Kidney epithelial cell (primary cell): ENCODE measurements at regions not wholly inside any gene's neighbourhood (a gene's known extent, or its start where the extent isn't known, plus 50 kb on each side); places are given as distances from the start of the nearest gene placed in this dataset.

Experiments
- DNase-seq: peaks from one replicate; pipeline ENCODE4 v3.0.0-alpha.2; 2010; ENCODE audit warnings: low read depth
- H3K27me3 ChIP-seq: 2 replicates; pipeline ENCODE4 v1.6.0; 2011; ENCODE audit warnings: low read length; ENCODE audit not compliant: control insufficient read depth, insufficient read depth
- H3K36me3 ChIP-seq: 2 replicates; pipeline ENCODE4 v1.5.1; 2011; ENCODE audit warnings: low read length; ENCODE audit not compliant: control insufficient read depth, insufficient read depth
- H3K4me3 ChIP-seq: 2 replicates; pipeline ENCODE4 v1.5.1; 2011; ENCODE audit warnings: low read depth, mild to moderate bottlenecking, control low read depth, low read length
- TF ChIP-seq, protein P1 (sequence below): IDR thresholded peaks from 2 replicates; pipeline ENCODE4 v1.5.1; 2011; ENCODE audit warnings: mild to moderate bottlenecking, moderate library complexity, low read length, control low read depth, inconsistent platforms; ENCODE audit not compliant: insufficient read depth, poor library complexity, severe bottlenecking

DNA sequence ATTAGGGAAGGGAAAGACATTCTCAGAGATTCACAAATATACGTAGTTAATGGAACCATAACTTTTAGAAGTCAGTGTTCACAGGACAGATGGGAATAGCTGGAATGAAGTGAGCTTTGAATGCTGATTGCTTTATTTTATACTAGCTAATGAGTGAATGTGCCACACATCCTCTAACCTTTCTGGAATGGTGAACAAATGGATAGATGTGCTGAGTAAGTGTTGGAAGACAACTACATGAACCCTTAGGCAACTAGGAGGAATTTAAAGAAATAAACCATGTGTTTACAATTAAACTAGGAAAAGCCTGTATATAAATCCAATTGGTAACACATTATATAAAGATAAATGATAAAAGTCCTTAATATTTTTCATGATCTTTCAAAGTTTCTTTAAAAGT, 91.6 kb upstream of the LIMCH1 start:
- no peaks in the 10 kb centered on the region for H3K27me3 ChIP-seq
- DNase-seq: no peak
- H3K36me3 ChIP-seq: no peaks in the 10 kb centered on the region
- TF ChIP-seq, protein P1, sequence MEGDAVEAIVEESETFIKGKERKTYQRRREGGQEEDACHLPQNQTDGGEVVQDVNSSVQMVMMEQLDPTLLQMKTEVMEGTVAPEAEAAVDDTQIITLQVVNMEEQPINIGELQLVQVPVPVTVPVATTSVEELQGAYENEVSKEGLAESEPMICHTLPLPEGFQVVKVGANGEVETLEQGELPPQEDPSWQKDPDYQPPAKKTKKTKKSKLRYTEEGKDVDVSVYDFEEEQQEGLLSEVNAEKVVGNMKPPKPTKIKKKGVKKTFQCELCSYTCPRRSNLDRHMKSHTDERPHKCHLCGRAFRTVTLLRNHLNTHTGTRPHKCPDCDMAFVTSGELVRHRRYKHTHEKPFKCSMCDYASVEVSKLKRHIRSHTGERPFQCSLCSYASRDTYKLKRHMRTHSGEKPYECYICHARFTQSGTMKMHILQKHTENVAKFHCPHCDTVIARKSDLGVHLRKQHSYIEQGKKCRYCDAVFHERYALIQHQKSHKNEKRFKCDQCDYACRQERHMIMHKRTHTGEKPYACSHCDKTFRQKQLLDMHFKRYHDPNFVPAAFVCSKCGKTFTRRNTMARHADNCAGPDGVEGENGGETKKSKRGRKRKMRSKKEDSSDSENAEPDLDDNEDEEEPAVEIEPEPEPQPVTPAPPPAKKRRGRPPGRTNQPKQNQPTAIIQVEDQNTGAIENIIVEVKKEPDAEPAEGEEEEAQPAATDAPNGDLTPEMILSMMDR: no peak
- no peak overlapping the region for H3K4me3 ChIP-seq

DNA sequence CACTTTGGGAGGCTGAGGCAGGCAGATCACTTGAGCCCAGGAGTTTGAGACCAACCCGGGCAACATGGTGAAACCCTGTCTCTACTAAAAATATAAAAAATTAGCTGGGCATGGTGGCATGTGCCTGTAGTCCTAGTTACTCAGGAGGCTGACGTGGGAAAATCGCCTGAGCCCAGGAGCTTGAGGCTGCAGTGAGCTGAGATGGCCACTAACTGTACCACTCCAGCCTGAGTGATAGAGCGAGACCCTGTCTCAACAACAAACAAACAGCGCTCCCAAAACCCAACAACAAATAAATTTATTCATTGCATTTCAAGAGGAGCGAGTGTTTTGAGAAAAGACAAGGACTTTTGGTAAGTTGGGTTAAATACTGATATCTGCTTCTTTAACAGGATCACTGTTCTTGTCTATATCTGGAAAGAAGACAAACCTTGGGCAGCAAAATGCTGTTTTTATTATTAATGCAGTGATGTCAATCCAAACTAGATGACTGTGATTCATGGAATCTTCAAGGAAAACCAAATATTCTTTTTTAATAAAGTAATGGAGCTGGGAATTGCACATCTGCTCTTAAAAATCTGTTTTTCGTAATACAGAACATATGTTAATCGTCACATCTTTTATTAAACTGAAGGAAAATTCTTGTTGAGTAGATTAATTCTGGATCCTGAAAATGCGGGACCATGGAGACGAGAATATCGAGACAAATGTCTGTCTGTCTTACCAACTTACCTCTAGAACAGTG, 90.8 kb upstream of the LIMCH1 start:
- H3K4me3 ChIP-seq: no peak overlapping the region
- DNase-seq: no peak
- TF ChIP-seq, protein P1: no peak
- H3K36me3 ChIP-seq: no peaks in the 10 kb centered on the region
- no peaks in the 10 kb centered on the region for H3K27me3 ChIP-seq

DNA sequence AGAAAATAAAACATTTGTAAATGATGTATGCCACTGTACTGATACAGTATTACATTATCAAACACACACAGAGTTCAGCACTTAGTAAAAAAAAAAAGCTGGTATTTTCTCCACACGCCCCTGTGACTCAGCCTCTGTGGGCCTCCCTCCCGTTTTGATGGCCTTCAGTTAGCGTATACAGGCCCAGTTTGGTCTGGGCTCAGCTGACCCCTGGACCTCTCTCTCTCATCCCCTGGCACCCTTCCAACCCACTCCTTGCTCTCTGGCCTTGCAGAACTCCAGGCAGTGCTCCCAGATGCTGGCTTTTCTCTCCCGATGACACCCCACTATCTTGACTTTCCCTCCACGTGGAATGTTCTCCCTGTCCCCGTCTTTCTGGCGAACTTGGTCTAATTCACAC, 89.0 kb upstream of the LIMCH1 start:
- Histone ChIP-seq H3K36me3 (no peaks in the 10 kb centered on the region), H3K27me3 (no peaks in the 10 kb centered on the region), H3K4me3 (no peak overlapping the region)
- DNase-seq: no peak
- TF ChIP-seq, protein P1: no peak

DNA sequence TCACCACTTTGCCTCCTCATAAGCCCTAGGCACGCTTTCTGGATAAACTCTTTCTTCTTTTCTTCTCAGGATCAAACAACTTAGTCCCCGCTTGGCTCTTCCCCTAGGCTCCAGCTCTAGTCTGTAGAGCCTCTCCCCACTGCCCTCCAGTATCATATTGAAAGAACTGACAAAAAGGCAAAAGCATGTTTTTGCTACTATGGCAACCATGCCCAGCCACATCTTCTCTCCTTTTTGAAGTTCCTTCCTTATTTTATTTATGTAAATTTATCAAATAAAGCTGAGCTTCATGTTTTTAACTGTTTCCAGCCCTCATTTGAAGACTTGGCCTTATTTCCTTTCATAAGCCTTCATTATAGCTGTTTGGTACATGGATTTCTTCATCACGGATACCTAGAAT, 86.0 kb upstream of the LIMCH1 start:
- Histone ChIP-seq H3K4me3 (no peak overlapping the region), H3K36me3 (no peaks in the 10 kb centered on the region), H3K27me3 (no peaks in the 10 kb centered on the region)
- TF ChIP-seq, protein P1: no peak
- DNase-seq: no peak

DNA sequence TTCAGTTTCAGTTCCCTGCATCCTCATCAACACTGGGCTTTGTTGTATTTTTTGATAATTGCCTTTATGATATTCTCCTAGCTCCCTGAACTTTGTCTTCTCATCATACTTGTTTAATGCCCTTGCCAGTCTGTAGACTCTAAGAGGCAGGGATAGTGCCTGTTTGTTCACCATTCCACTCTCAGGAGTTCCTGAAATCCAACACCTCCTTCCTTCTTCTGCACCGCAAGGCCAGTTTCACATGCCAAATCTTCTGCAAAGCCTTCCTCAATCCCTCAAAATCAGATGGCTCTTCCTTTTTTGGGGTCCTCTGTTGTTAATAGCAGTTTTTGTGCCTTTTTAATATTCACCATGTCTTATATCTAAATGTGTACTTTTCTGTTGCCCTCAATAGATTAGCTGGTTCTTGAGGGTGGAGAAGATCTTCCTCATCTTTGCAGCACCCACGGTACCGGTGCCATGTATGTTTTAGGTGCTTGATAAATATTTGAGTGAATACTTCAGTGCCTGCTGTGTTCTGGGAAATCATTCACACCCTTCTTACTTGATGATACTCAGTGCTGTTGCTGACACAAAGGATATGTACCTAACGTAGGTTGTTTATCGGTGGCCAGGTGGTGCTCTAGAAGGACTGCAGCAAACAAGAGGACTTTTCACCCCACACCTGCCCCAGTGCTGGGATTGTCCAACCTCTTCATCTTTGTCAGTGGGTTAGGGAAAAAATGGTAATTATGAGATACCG, 85.3 kb upstream of the LIMCH1 start:
- Histone ChIP-seq H3K27me3 (no peaks in the 10 kb centered on the region), H3K36me3 (no peaks in the 10 kb centered on the region), H3K4me3 (no peak overlapping the region)
- TF ChIP-seq, protein P1: no peak
- DNase-seq: no peak
